Stimulated activated naive CD8-positive, alpha-beta T cell treated with anti-CD3 and anti-CD28 coated beads, Interleukin-15, Interleukin-2, amounts not matched to agents 100 U/mL and 50 U/mL, for 24 hours (primary cell): ENCODE measurements at regions not wholly inside any gene's neighbourhood (a gene's known extent, or its start where the extent isn't known, plus 50 kb on each side); places are given as distances from the start of the nearest gene placed in this dataset.
A peak's percentile ranks its signal among the peaks of the same experiment; 100 is the strongest.

Experiments used
- ATAC-seq: fragments of 150-1000 bp; cut with Tn5 transposase; one replicate; pipeline ENCODE4 v1.10.0; 2021
- DNase-seq: peaks from one replicate; pipeline ENCODE4 v3.0.0; 2021

DNA sequence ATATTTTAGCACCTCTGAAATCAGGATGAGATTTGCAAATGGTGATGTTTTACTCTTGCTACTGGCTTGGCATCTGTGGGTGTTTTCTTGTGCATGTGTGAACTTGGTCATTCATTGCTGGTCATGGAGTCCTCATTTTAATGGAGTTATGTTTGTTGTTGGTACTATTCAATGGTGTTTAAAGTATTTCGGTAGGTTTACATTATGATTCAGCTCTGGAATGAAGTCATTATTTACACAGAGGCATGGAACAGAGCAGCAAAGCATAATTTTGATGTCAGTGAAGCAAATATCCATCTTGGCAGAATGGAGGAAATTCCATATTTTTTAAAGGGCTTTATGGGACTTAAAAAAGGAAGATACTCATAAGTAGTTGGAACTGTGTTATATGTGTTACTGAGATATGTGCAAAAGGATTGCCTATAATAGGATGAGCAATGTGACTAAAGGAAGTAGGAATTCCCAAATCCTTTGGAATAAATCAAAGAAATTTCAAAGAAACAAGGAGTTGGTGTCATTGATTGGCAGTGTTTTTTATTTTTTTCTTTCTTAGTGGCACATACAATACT, 147.4 kb downstream of the ACTBL2 start:
- ATAC-seq (no peak), DNase-seq (no peak)

DNA sequence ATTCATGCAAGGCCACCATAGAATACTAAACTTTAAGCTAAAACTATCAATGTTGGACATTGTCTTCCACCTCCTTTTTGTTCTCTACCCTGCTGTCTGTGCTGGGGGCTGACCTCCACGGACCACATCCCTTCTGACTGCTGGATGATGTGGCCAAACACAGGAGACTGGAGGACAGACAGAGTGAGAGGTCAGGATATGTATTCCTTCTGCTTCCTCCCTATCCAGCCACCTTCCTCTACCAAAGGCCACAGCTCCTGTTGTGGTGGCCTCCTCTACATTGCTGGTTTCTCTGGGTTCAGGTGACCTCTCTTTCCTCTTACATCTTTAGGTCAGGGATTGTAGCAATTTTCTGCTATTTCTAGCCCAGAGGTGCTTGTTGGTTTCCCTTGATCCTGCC, 148.1 kb downstream of the ACTBL2 start:
- ATAC-seq = no peak
- no peak for DNase-seq

DNA sequence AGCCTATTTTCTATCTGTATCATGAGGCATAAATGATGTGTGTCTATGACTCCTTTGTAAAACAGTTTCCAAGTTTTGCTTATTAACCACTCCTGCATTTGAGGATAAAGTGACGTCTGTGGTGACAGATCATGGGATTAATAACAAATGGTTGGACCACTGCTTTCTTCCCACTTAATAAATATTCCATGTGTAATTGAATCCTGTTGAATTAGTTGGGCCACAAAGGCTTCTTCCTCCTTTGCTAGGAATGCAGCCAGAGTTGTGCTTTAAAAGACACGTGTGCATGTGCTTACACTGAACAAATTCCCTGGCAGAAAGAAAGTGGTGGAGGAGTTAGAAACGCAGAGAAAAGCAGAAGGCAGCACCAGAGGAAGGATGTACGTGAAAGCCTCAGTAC, 150.2 kb downstream of the ACTBL2 start:
- no peak for DNase-seq
- ATAC-seq = no peak

DNA sequence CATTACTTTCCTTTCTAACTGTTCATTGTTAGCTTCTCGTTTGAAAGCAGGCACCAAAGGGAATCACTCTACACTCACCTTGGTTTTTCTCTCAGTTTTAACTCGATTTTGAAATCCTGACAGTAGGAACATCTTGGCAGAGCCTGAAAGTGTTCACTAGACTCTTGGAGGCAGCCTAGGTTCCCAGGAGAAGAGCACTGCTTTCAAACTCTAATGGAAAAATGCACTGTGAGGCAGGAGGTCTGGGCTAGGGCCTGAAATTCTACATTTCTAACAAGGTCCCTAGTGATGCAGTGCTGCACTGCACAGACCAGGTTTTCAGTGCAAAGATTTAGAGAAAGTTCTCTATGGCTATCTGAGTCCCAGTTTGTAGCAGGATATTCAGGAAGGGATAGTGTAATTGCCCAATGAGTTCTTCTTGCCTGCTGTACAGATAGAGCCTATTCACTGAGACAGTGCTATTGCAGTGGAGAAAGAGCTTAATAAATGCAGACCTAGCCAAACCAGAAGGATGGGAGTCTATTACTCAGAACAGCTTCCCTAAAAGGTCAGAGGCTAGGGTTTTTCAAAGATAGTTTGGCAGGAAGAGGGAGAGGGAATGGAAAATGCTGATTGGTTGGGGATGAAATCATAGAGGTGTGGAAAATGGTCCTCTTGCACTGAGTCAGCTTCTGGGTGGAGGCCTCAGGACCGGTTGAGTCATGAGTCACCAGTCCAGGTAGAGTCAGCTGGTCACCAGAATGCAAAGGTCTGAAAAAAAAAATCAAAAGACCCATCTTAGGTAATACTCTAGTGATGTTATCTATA, 153.9 kb downstream of the GPBP1 start:
- DNase-seq (peak; percentile 10), ATAC-seq (peak; percentile 84)

DNA sequence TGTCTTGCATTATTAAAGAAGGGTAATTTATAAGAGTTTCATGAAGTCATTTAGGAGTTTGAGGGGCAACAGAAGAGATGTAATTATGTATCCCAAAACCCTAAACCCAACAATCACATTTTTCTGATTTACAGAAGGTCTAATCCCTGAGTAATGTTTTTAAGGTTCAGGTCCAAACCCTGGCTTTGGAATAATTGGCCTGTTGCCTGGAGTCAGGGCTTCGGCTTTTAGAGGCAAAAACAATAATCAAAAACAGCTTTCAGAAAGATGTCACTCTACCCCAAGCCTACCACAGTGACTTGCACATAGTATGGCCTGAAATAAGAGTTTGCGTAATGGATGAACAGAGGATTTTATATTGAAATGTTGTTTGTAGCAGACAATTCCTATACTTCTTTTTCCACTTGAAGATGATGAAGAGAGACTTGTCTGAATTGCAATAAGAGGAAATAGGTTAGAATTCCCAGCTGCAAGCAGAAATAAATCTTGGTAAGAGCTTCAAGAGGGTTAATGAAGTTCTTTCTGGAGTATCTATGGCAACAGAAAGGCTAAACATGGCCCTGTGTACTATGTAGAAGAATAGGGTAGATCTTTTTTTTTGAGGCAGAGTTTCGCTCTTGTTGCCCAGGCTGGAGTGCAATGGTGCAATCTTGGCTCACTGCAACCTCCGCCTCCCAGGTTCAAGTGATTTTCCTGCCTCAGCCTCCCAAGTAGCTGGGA, 152.0 kb downstream of the GPBP1 start:
- no peak for DNase-seq

DNA sequence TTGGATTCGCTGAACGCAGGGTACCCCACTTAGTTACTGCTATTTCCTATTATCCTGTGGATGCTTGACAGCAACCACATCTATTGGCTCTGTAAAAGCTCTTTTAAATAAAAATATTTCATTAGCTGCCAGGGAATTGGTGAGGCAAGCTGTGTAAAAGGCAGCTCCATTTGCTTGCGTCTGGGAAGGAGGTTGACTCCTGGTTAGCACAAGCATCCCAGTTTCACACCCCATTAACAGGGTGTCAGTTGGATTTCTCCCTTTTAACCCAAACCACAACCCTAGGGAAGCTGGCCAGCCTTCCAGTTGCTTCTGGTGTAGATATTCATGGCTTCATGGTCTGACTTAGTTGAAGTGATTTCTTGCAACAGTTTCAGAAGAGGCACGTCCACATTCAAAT, 151.0 kb downstream of the GPBP1 start:
- no peak for DNase-seq
- no peak for ATAC-seq

More for the DNA sequence above, 152.0 kb downstream of the GPBP1 start:
- ATAC-seq = no peak

DNA sequence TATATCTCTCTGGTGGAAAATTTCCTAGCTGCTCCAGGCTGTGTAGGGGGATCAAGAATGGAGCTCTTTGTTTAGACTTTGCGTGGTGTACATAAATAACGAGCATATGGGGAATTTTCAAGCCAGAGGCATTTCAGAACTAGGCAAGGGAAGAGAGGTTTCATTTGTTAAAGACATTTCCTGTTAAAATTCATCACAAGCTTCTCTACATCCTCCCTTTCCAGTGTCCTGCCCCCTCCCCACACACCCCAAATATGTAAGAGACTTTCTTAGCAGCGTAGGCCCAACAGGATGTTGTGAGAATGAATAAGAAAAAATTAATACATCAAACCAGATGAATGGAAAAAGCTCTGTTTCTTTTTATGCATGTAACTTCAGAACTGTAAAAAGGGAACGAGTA, 150.3 kb downstream of the GPBP1 start:
- no peak for ATAC-seq
- DNase-seq = no peak

DNA sequence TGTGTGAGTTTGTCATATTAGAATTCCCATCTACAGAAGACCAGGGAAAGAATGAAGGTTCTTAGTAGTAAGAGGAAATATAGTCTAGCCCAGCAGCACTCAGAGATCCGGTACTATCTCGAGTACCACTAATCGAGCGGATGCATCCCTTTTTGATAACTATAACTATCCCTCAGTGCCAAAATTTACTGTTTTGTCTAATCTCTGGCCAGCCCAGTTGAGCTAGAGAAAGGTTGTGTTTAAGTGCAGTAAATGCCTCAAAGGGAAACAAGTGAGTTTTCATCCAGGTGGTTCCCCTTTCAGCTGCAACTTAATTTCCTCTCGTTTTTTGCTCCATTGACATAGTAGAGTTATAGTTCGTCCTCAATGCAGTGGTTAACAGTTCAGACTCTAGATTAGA, 146.7 kb downstream of the GPBP1 start:
- ATAC-seq (no peak), DNase-seq (no peak)

DNA sequence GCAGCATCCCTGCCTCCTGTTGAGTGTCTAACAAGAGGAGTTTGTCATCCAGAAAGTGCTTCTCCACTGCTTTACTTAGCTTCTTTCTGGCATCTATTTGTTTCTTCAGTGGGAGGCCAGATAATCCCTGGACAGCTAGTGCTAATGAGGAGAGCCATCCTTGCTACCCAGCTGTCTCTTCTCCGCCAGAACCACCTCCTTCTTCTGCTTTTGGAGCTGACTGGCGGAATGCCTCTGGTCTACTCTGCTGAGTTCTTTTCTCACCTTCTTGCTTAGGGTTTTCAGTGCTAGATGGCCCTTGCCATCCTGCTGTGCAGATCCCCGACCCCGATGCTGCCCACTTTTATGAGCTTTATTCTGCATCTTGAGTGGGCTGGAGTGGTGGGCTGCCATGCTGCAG, 145.8 kb downstream of the GPBP1 start:
- ATAC-seq = no peak

DNA sequence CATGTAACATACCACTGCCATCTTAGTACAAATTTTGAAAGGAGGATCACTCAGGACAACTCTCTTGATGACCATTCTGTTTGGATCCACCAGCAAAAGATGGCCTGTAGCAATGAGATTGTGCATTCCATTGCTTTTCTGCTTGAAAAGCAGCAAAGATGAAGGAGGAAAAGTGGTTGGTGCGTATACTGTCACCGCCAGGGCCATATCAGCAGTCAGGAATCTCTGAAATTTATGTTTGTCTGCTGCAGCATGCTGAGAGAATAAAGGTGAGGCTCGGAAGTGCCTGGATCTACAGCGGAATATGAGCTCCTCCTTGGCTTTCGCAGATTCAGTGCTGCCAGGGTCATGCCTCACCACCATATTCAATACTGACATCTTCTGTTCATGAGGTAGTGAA, 144.4 kb downstream of the GPBP1 start:
- DNase-seq (no peak), ATAC-seq (no peak)

More for the DNA sequence above, 145.8 kb downstream of the GPBP1 start:
- DNase-seq = no peak

DNA sequence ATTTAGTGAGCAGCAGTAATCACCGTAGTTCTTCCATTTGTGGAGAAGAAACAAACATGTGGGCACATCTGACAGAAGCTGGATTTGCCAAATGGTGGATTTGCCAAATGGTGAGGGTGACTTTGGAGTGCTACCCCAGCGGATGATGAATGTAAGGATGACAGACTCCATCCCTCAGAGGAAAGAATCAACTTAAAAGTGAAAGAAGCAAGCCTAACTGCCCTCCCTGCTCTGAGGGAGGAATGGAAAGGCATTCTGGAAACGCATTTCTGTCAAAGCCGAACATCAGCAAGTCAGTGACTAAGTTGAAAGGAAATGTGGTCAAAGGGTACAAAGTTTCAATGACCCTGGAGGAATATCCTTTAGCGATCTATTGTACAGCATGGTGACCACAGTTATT, 143.5 kb downstream of the GPBP1 start:
- DNase-seq (no peak), ATAC-seq (no peak)

DNA sequence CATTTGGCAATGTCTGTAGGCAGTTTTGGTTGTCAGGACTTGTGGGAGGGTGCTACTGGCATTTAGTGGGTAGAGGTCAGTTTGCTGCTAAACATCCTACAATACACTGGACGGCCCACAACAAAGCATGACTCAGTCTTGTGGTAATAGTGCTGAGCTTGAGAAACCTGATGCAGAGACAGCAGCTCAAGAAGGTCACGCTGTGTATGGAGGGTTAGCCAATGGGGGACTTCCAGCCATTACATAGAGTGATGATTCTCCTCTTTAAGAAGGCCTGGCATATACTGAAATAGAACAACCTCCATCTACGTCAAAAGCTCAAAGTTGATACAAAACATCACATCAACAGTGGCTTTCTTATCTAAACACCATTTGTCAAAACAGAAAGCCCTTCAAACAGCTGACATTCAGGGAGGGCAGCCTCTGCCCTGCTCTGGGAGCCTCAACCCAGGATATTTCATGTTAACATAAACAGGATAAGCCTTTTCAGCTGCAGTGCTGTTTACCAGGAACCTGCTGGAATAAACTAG, 143.0 kb downstream of the GPBP1 start:
- no peak for DNase-seq
- ATAC-seq = peak; percentile 75

DNA sequence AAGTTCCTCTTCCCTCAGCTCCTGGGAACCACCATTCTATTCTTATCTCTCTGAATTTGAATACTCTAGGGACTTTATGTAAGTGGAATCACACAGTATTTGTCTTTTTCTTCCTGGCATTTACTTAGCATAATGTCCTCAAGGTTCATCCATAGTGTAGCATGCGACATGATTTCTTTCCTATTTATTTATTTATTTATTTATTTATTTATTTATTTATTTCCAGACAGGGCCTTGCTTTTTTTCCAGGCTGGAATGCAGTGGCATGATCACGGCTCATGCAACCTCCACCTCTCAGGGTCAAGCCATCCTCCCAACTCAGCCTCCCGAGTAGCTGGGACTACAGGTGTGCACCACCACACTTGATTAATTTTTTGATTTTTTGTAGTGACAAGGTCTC, 142.1 kb downstream of the GPBP1 start:
- DNase-seq (no peak), ATAC-seq (no peak)
